Thoracic aorta (tissue), 2 donors: ENCODE measurements at regions not wholly inside any gene's neighbourhood (a gene's known extent, or its start where the extent isn't known, plus 50 kb on each side); places are given as distances from the start of the nearest gene placed in this dataset.

ENCODE experiments used
- ATAC-seq: fragments of 150-250 bp; one replicate; pipeline ENCODE4 v1.8.0; 2017; ENCODE audit warnings: low read depth; ENCODE audit not compliant: insufficient number of reproducible peaks, low FRiP score
- DNase-seq: peaks from one replicate; pipeline ENCODE4 v3.0.0-alpha.2; 2020; ENCODE audit warnings: low spot score
- H3K27ac ChIP-seq, 2 donors: fragments of 200-600 bp; sonication (generic); 1 replicate in 1 of 2; 2 replicates in 1 of 2; pipeline ENCODE4 v1.5.1; 2016; ENCODE audit warnings: mild to moderate bottlenecking in 2 of 2, moderate library complexity in 2 of 2
- H3K27me3 ChIP-seq: fragments of 200-600 bp; sonication (generic); replicated peaks from 2 replicates; pipeline ENCODE4 v1.6.0; 2016; ENCODE audit warnings: mild to moderate bottlenecking; ENCODE audit not compliant: insufficient read depth
- H3K36me3 ChIP-seq: fragments of 200-600 bp; sonication (generic); one replicate; pipeline ENCODE4 v1.5.1; 2016
- H3K4me1 ChIP-seq, 2 donors: fragments of 200-600 bp; sonication (generic); 1 replicate in 1 of 2; 2 replicates in 1 of 2; pipeline versions ENCODE4 v1.5.1 to v1.6.0; 2016; ENCODE audit warnings: low read depth in 2 of 2, mild to moderate bottlenecking in 1 of 2; ENCODE audit not compliant: control insufficient read depth in 1 of 2
- H3K4me3 ChIP-seq: fragments of 200-600 bp; sonication (generic); 2 replicates; pipeline ENCODE4 v1.5.1; 2016; ENCODE audit warnings: mild to moderate bottlenecking
- H3K9me3 ChIP-seq: fragments of 200-600 bp; sonication (generic); 2 replicates; pipeline ENCODE4 v1.5.1; 2016
- CTCF ChIP-seq: fragments of 200-600 bp; sonication (generic); IDR thresholded peaks from one replicate; pipeline ENCODE4 v1.5.1; 2019; ENCODE audit warnings: antibody characterized with exemption

GRCh38 chrX:22397566-22397965 is 124.9 kb downstream of the CBLL2 start:
- H3K4me1 ChIP-seq: no peaks in the 10 kb centered on the region
- no peak overlapping the region for H3K27ac ChIP-seq
- ATAC-seq: no peak
- no peaks in the 10 kb centered on the region for H3K36me3 ChIP-seq
- no peaks in the 10 kb centered on the region for H3K9me3 ChIP-seq
- H3K27me3 ChIP-seq: no peaks in the 10 kb centered on the region
- TF ChIP-seq CTCF: no peak
- DNase-seq: no peak
- H3K4me3 ChIP-seq: no peak overlapping the region

- H3K9me3 ChIP-seq: no peaks in the 10 kb centered on the region
- no peak for TF ChIP-seq CTCF
- no peak overlapping the region for H3K4me3 ChIP-seq
- ATAC-seq: no peak
- no peaks in the 10 kb centered on the region for H3K4me1 ChIP-seq
- no peaks in the 10 kb centered on the region for H3K27me3 ChIP-seq
- H3K36me3 ChIP-seq: no peaks in the 10 kb centered on the region
- no peak overlapping the region for H3K27ac ChIP-seq
- no peak for DNase-seq
These were observed 126.9 kb downstream of the CBLL2 start for GRCh38 chrX:22399437-22400192.

GRCh38 chrX:22404297-22404696 is 131.6 kb downstream of the CBLL2 start:
- TF ChIP-seq CTCF: no peak
- ATAC-seq: no peak

GRCh38 chrX:22406201-22406737 is 133.6 kb downstream of the CBLL2 start:
- Histone ChIP-seq H3K27ac (no peak overlapping the region), H3K4me1 (no peaks in the 10 kb centered on the region), H3K27me3 (no peaks in the 10 kb centered on the region), H3K9me3 (no peaks in the 10 kb centered on the region), H3K4me3 (no peak overlapping the region), H3K36me3 (no peaks in the 10 kb centered on the region)
- ATAC-seq: no peak
- no peak for TF ChIP-seq CTCF
- DNase-seq: no peak

More at GRCh38 chrX:22404297-22404696, 131.6 kb downstream of the CBLL2 start:
- no peaks in the 10 kb centered on the region for H3K27me3 ChIP-seq
- H3K4me1 ChIP-seq: no peaks in the 10 kb centered on the region
- no peak overlapping the region for H3K27ac ChIP-seq
- H3K36me3 ChIP-seq: no peaks in the 10 kb centered on the region
- no peak for DNase-seq
- H3K4me3 ChIP-seq: no peak overlapping the region
- H3K9me3 ChIP-seq: no peaks in the 10 kb centered on the region

GRCh38 chrX:22409418-22409817 is 136.7 kb downstream of the CBLL2 start:
- ATAC-seq (no peak), DNase-seq (no peak)
- Histone ChIP-seq H3K36me3 (no peaks in the 10 kb centered on the region), H3K4me1 (no peaks in the 10 kb centered on the region), H3K4me3 (no peak overlapping the region), H3K27ac (no peak overlapping the region), H3K9me3 (no peaks in the 10 kb centered on the region), H3K27me3 (no peaks in the 10 kb centered on the region)
- no peak for TF ChIP-seq CTCF
